MM.1S (cell line): ENCODE measurements at regions not wholly inside any gene's neighbourhood (a gene's known extent, or its start where the extent isn't known, plus 50 kb on each side); places are given as distances from the start of the nearest gene placed in this dataset.

Source experiments
- DNase-seq: peaks from one replicate; pipeline ENCODE4 v3.0.0-alpha.2; 2015
- H2AFZ ChIP-seq: fragments of 300-600 bp; sonication (generic); 2 replicates; pipeline ENCODE4 v1.6.0; 2016; ENCODE audit warnings: antibody characterized with exemption, low read length
- H3F3A ChIP-seq: fragments of 300-600 bp; sonication (generic); 2 replicates; pipeline ENCODE4 v1.6.1; 2016; ENCODE audit warnings: mild to moderate bottlenecking, antibody characterized with exemption, low read length, moderate library complexity, mixed read lengths; ENCODE audit not compliant: insufficient read depth
- H3K27ac ChIP-seq: fragments of 300-600 bp; sonication (generic); 2 replicates; pipeline ENCODE4 v1.5.1; 2016; ENCODE audit warnings: mild to moderate bottlenecking, low read length
- H3K27me3 ChIP-seq: fragments of 300-600 bp; sonication (generic); replicated peaks from 2 replicates; pipeline ENCODE4 v1.6.0; 2016; ENCODE audit warnings: low read length; ENCODE audit not compliant: insufficient read depth
- H3K36me3 ChIP-seq: fragments of 300-600 bp; sonication (generic); replicated peaks from 2 replicates; pipeline ENCODE4 v1.6.1; 2016; ENCODE audit warnings: mild to moderate bottlenecking, low read length, mixed read lengths; ENCODE audit not compliant: insufficient read depth
- H3K4me1 ChIP-seq: fragments of 300-600 bp; sonication (generic); 2 replicates; pipeline ENCODE4 v1.6.1; 2016; ENCODE audit warnings: low read length, mixed read lengths
- H3K4me2 ChIP-seq: fragments of 300-600 bp; sonication (generic); 2 replicates; pipeline ENCODE4 v1.6.0; 2016; ENCODE audit warnings: low read depth, low read length
- H3K4me3 ChIP-seq: fragments of 300-600 bp; sonication (generic); 2 replicates; pipeline ENCODE4 v1.5.1; 2016; ENCODE audit warnings: low read length, mixed read lengths
- H3K79me2 ChIP-seq: fragments of 300-600 bp; sonication (generic); 2 replicates; pipeline ENCODE4 v1.6.1; 2016; ENCODE audit warnings: mixed run types, low read length, mixed read lengths
- H3K9ac ChIP-seq: fragments of 300-600 bp; sonication (generic); 2 replicates; pipeline ENCODE4 v1.6.1; 2016; ENCODE audit warnings: low read length, mixed read lengths
- H3K9me2 ChIP-seq: fragments of 300-600 bp; sonication (generic); replicated peaks from 2 replicates; pipeline ENCODE4 v1.6.1; 2016; ENCODE audit warnings: mild to moderate bottlenecking, low read length, mixed read lengths; ENCODE audit not compliant: insufficient read depth
- H3K9me3 ChIP-seq: fragments of 300-600 bp; sonication (generic); replicated peaks from 2 replicates; pipeline ENCODE4 v1.6.1; 2016; ENCODE audit warnings: mild to moderate bottlenecking, low read length, mixed read lengths; ENCODE audit not compliant: insufficient read depth
- H4K20me1 ChIP-seq: fragments of 300-600 bp; sonication (generic); 2 replicates; pipeline ENCODE4 v1.6.1; 2016; ENCODE audit warnings: mild to moderate bottlenecking, low read length, moderate library complexity, mixed read lengths; ENCODE audit not compliant: insufficient read depth
- EZH2 ChIP-seq: fragments of 300-600 bp; sonication (generic); optimal IDR thresholded peaks from 2 replicates; pipeline ENCODE3; 2017; ENCODE audit warnings: low read depth, mild to moderate bottlenecking, antibody characterized with exemption, low read length, mixed read lengths
- EZH2phosphoT487 ChIP-seq: fragments of 300-600 bp; sonication (generic); IDR thresholded peaks from 2 replicates; pipeline ENCODE4 v1.6.1; 2018; ENCODE audit warnings: antibody characterized with exemption, low read length
- TF ChIP-seq, protein P1 (sequence below): fragments of 300-600 bp; sonication (generic); IDR thresholded peaks from 2 replicates; pipeline ENCODE4 v1.5.1; 2016; ENCODE audit warnings: antibody characterized with exemption, low read length, mixed read lengths

- no peak overlapping the region for H2AFZ ChIP-seq
- H3K9ac ChIP-seq = no peak overlapping the region
- no peak overlapping the region for H3K27ac ChIP-seq
- no peak for DNase-seq
- no peaks in the 10 kb centered on the region for H3K27me3 ChIP-seq
- H3K36me3 ChIP-seq = no peaks in the 10 kb centered on the region
- H3K4me3 ChIP-seq = no peak overlapping the region
- H3K79me2 ChIP-seq = no peaks in the 10 kb centered on the region
- no peaks in the 10 kb centered on the region for H4K20me1 ChIP-seq
- no peak overlapping the region for H3K4me2 ChIP-seq
- H3K9me3 ChIP-seq = no peaks in the 10 kb centered on the region
- H3K9me2 ChIP-seq = 0 out of 2 replicates have a peak, but pooled peaks cover 3% of the 10 kb centered on the region
- TF ChIP-seq EZH2 = no peak
- TF ChIP-seq EZH2phosphoT487 = no peak
- TF ChIP-seq, protein P1, sequence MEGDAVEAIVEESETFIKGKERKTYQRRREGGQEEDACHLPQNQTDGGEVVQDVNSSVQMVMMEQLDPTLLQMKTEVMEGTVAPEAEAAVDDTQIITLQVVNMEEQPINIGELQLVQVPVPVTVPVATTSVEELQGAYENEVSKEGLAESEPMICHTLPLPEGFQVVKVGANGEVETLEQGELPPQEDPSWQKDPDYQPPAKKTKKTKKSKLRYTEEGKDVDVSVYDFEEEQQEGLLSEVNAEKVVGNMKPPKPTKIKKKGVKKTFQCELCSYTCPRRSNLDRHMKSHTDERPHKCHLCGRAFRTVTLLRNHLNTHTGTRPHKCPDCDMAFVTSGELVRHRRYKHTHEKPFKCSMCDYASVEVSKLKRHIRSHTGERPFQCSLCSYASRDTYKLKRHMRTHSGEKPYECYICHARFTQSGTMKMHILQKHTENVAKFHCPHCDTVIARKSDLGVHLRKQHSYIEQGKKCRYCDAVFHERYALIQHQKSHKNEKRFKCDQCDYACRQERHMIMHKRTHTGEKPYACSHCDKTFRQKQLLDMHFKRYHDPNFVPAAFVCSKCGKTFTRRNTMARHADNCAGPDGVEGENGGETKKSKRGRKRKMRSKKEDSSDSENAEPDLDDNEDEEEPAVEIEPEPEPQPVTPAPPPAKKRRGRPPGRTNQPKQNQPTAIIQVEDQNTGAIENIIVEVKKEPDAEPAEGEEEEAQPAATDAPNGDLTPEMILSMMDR = no peak
- H3K4me1 ChIP-seq = no peaks in the 10 kb centered on the region
- H3F3A ChIP-seq = no peaks in the 10 kb centered on the region
Measured at GRCh38 chr11:92425127-92425526, 200.5 kb downstream of the FAT3 start.

DNA sequence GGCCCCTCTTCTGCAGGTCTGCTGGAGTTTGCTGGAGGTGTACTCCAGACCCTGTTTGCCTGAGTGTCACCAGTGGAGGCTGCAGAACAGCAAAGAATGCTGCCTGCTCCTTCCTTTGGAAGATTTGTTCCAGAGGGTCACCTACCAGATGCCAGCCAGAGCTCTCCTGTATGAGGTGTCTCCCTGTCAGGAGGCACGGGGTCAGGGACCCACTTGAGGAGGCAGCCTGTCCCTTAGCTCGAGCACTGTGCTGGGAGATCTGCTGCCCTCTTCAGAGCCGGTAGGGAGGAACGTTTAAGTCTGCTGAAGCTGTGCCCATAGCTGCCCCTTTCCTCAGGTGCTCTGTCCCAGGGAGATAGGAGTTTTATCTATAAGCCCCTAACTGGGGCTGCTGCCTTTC, 207.9 kb downstream of the FAT3 start:
- Histone ChIP-seq H3K36me3 (no peaks in the 10 kb centered on the region), H3K27me3 (no peaks in the 10 kb centered on the region), H3K9me3 (no peaks in the 10 kb centered on the region), H3K4me3 (no peak overlapping the region), H3K9ac (no peak overlapping the region), H3K9me2 (no peaks in the 10 kb centered on the region), H3K4me1 (no peaks in the 10 kb centered on the region), H3F3A (no peaks in the 10 kb centered on the region), H3K27ac (no peak overlapping the region), H2AFZ (no peak overlapping the region), H3K79me2 (no peaks in the 10 kb centered on the region), H4K20me1 (no peaks in the 10 kb centered on the region), H3K4me2 (no peak overlapping the region)
- DNase-seq = no peak
- TF ChIP-seq EZH2 = no peak
- TF ChIP-seq, protein P1 = no peak
- TF ChIP-seq EZH2phosphoT487 = no peak

- H4K20me1 ChIP-seq = no peaks in the 10 kb centered on the region
- H3K9ac ChIP-seq = no peak overlapping the region
- H3K27ac ChIP-seq = no peak overlapping the region
- no peaks in the 10 kb centered on the region for H3F3A ChIP-seq
- no peak for DNase-seq
- TF ChIP-seq EZH2phosphoT487 = no peak
- no peak overlapping the region for H2AFZ ChIP-seq
- H3K9me2 ChIP-seq = no peaks in the 10 kb centered on the region
- no peaks in the 10 kb centered on the region for H3K27me3 ChIP-seq
- H3K36me3 ChIP-seq = no peaks in the 10 kb centered on the region
- H3K79me2 ChIP-seq = no peaks in the 10 kb centered on the region
- no peak overlapping the region for H3K4me2 ChIP-seq
- no peak overlapping the region for H3K4me3 ChIP-seq
- H3K9me3 ChIP-seq = no peaks in the 10 kb centered on the region
- H3K4me1 ChIP-seq = no peaks in the 10 kb centered on the region
Measured at GRCh38 chr11:92436034-92436920, 211.7 kb downstream of the FAT3 start.

GRCh38 chr11:92439133-92439532, 214.5 kb downstream of the FAT3 start:
- Histone ChIP-seq H2AFZ (no peak overlapping the region), H3K4me2 (no peak overlapping the region), H3K79me2 (no peaks in the 10 kb centered on the region), H3K36me3 (no peaks in the 10 kb centered on the region), H4K20me1 (no peaks in the 10 kb centered on the region), H3K27ac (no peak overlapping the region), H3K9ac (no peak overlapping the region), H3K4me1 (no peaks in the 10 kb centered on the region), H3F3A (no peaks in the 10 kb centered on the region), H3K9me2 (no peaks in the 10 kb centered on the region), H3K9me3 (no peaks in the 10 kb centered on the region), H3K4me3 (no peak overlapping the region), H3K27me3 (no peaks in the 10 kb centered on the region)
- DNase-seq = no peak
- TF ChIP-seq EZH2phosphoT487 = no peak
- TF ChIP-seq, protein P1 = no peak
- TF ChIP-seq EZH2 = no peak
